Activated CD8-positive, alpha-beta T cell treated with anti-CD3 and anti-CD28 coated beads for 36 hours (primary cell): ENCODE measurements at regions not wholly inside any gene's neighbourhood (a gene's known extent, or its start where the extent isn't known, plus 50 kb on each side); places are given as distances from the start of the nearest gene placed in this dataset.

Experiments
- ATAC-seq: fragments of 200-7000 bp; cut with Tn5 transposase; one replicate; pipeline ENCODE4 v1.10.0; 2021; ENCODE audit warnings: mild to moderate bottlenecking, moderate library complexity
- CTCF ChIA-PET: fragments of 350-600 bp; sonication (Branson Sonifier 250); formaldehyde crosslinking; loops from one replicate; lab custom pipeline; 2021; ENCODE audit warnings: antibody characterized with exemption; lab: Charles Lee
- POLR2A ChIA-PET: fragments of 350-600 bp; sonication (Branson Sonifier 250); formaldehyde crosslinking; loops from one replicate; lab custom pipeline; 2021; ENCODE audit warnings: antibody characterized with exemption; lab: Charles Lee
- DNase-seq: peaks from one replicate; pipeline ENCODE4 v3.0.0-alpha.2; 2020
- H3K27ac Mint-ChIP-seq: one replicate; pipeline ENCODE4 v1.8.0; 2021; ENCODE audit warnings: mild to moderate bottlenecking, mixed read lengths
- H3K27me3 Mint-ChIP-seq: one replicate; pipeline ENCODE4 v1.8.0; 2021; ENCODE audit warnings: mixed read lengths
- H3K36me3 Mint-ChIP-seq: one replicate; pipeline ENCODE4 v1.8.0; 2021; ENCODE audit warnings: low read depth, mixed read lengths
- H3K4me1 Mint-ChIP-seq: one replicate; pipeline ENCODE4 v1.8.0; 2021; ENCODE audit warnings: low read depth, mixed read lengths
- H3K4me3 Mint-ChIP-seq: one replicate; pipeline ENCODE4 v1.8.0; 2021; ENCODE audit warnings: mild to moderate bottlenecking, moderate library complexity, mixed read lengths
- H3K9me3 Mint-ChIP-seq: one replicate; pipeline ENCODE4 v1.8.0; 2021; ENCODE audit warnings: mixed read lengths
- intact Hi-C: fragments of 100-400 bp; cut with micrococcal nuclease; formaldehyde crosslinking; loops from one replicate; pipeline ENCODE4 v1.10.0; 2022
- TF ChIP-seq, protein P1 (sequence below): fragments of 200-600 bp; IDR thresholded peaks from one replicate; pipeline ENCODE4 v1.8.0; 2022; ENCODE audit warnings: antibody characterized with exemption, mild to moderate bottlenecking

DNA sequence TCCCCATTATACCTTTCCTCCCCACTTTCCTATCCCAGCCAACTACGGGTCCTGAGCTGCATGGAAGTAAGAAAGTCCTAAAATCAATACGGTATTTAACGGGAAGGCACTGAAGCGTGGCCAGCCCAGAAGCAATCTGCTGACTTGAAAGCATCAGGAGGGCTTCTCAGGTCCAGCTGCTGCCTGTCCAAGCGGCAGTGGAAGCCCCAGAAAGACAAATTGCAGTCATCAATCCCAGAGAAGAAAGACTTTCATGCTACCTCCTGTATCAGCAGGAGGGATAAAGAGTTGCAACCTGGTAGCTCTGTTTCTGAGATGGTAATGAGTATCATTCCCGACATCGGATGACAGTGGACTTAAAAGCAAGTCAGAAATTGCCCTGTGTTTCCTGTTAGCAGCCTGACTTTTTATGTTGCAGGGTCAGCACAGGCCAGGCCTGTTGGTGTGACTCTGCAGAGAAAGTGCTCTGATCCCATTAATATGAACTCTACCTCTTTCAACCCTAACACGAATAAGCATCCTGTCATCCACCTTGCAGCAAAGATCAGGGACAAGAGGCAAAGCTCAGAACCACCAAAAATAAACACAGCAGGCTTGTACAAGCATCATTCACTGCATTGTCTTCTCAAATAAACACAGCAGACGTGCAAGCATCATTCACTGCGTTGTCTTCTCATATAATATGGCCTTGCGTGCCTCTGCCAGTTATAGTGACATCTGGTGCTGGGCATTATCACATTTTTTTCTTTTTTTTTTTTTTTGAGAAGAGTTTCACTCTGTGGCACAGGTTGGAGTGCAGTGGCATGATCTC is 358.6 kb upstream of the CDH11 start:
- intact Hi-C loops: no loop called here
- Mint-ChIP-seq H3K36me3 (no peaks in the 10 kb centered on the region), H3K4me3 (no peak overlapping the region), H3K27me3 (no peaks in the 10 kb centered on the region), H3K27ac (no peak overlapping the region), H3K9me3 (peaks cover 2% of the 10 kb centered on the region), H3K4me1 (no peaks in the 10 kb centered on the region)
- ChIA-PET POLR2A (no interaction called here), CTCF (no interaction called here)
- DNase-seq (no peak), ATAC-seq (no peak)
- TF ChIP-seq, protein P1, sequence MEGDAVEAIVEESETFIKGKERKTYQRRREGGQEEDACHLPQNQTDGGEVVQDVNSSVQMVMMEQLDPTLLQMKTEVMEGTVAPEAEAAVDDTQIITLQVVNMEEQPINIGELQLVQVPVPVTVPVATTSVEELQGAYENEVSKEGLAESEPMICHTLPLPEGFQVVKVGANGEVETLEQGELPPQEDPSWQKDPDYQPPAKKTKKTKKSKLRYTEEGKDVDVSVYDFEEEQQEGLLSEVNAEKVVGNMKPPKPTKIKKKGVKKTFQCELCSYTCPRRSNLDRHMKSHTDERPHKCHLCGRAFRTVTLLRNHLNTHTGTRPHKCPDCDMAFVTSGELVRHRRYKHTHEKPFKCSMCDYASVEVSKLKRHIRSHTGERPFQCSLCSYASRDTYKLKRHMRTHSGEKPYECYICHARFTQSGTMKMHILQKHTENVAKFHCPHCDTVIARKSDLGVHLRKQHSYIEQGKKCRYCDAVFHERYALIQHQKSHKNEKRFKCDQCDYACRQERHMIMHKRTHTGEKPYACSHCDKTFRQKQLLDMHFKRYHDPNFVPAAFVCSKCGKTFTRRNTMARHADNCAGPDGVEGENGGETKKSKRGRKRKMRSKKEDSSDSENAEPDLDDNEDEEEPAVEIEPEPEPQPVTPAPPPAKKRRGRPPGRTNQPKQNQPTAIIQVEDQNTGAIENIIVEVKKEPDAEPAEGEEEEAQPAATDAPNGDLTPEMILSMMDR: no peak

DNA sequence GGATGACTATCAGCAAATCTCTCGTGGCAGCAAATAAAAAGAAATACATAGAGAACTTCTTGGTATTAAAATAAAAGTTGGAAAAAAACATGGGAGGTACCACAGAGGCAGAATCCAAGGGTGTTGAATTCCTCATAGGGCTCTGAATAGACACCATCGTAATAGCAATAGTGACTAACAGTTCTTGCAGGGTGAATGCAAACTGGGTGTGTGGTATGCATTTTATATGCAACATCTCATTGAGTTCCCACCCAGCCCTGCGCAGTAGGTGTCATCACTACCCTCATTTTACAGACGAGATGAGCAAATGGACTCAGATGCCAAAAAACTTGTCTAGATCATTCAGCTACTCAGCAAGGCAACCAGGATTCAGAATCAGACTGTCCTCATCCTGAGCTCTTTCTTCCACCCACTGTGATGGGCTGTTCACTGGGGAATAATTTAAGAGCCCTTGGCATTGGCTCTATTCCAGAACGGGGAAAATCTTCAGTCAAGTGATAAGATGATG is 354.6 kb upstream of the CDH11 start:
- CTCF ChIA-PET: no interaction called here
- no peaks in the 10 kb centered on the region for H3K4me1 Mint-ChIP-seq
- intact Hi-C loops: no loop called here
- no peak overlapping the region for H3K27ac Mint-ChIP-seq
- no peak for ATAC-seq
- H3K36me3 Mint-ChIP-seq: no peaks in the 10 kb centered on the region
- POLR2A ChIA-PET: no interaction called here
- DNase-seq: no peak
- H3K9me3 Mint-ChIP-seq: no peaks in the 10 kb centered on the region
- H3K27me3 Mint-ChIP-seq: no peaks in the 10 kb centered on the region
- H3K4me3 Mint-ChIP-seq: no peak overlapping the region
- TF ChIP-seq, protein P1: no peak

DNA sequence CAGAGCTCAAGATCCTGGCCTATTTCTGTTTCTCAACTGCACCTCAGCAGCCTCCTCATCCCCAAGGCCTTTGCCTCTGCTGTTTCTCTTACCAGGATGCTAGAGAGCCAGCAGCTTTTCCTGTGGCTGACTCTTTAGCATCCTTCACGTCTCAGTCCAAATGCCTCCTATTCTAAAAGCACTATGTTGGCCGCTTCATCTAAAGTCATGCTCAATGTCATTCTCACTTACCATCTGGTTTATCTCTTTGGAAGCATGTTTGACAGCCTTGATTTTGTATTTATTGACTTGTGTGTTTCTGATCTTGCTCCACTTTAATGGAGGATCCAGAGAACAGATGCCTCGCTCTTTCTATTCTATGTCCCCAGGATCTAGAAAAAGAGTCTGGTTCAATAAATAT is 351.8 kb upstream of the CDH11 start:
- H3K9me3 Mint-ChIP-seq: peaks cover 3% of the 10 kb centered on the region
- CTCF ChIA-PET: no interaction called here
- no peaks in the 10 kb centered on the region for H3K27me3 Mint-ChIP-seq
- H3K27ac Mint-ChIP-seq: no peak overlapping the region
- intact Hi-C loops: no loop called here
- no peaks in the 10 kb centered on the region for H3K4me1 Mint-ChIP-seq
- TF ChIP-seq, protein P1: no peak
- DNase-seq (no peak), ATAC-seq (no peak)
- H3K36me3 Mint-ChIP-seq: no peaks in the 10 kb centered on the region
- H3K4me3 Mint-ChIP-seq: no peak overlapping the region
- POLR2A ChIA-PET: no interaction called here

DNA sequence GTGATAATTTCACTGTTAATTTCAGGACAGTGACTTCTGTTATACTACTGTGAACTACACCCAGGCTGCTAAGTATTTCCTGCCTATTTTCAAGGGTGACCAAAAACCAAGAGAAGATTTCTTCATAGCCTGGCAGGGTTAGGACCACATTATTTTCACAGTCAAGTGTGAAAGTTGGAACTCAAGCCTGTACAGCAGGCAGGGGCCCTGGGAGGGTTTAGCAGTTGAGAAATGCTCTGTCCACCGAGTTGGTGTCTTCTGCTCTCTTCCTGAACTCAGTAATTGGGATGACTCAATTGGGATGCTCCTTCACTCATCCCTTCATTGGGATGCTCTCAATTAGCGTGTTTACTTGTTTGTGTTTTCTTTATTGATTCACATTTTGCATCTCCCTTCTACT is 347.3 kb upstream of the CDH11 start:
- H3K27me3 Mint-ChIP-seq: no peaks in the 10 kb centered on the region
- TF ChIP-seq, protein P1: no peak

DNA sequence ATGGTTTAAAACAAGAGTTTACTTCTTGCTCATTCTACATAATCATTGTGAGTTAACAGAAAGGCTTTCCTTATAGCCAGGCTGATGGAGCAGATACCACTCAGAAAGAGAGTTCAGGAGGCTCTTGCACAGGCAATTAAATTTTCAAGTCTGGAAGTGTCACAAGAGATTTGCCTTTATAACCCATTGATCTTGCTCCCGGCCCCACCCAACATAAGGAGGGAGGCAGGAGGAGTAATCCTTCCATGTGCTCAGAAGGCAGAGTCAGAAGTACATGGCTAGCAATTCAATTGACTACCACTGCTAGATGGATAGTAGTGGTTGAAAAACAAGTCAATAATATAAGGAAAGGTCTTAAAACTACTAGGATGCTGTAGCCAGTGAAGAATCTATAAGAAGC is 346.3 kb upstream of the CDH11 start:
- intact Hi-C loops: no loop called here
- Mint-ChIP-seq H3K4me3 (no peak overlapping the region), H3K36me3 (no peaks in the 10 kb centered on the region), H3K9me3 (peaks cover 6% of the 10 kb centered on the region), H3K4me1 (no peaks in the 10 kb centered on the region), H3K27ac (no peak overlapping the region), H3K27me3 (no peaks in the 10 kb centered on the region)
- POLR2A ChIA-PET: no interaction called here
- TF ChIP-seq, protein P1: no peak
- CTCF ChIA-PET: no interaction called here
- ATAC-seq (no peak), DNase-seq (no peak)

More for the DNA sequence above, 347.3 kb upstream of the CDH11 start:
- intact Hi-C loops: no loop called here
- POLR2A ChIA-PET: no interaction called here
- no peaks in the 10 kb centered on the region for H3K36me3 Mint-ChIP-seq
- DNase-seq (no peak), ATAC-seq (no peak)
- H3K27ac Mint-ChIP-seq: no peak overlapping the region
- H3K4me3 Mint-ChIP-seq: no peak overlapping the region
- H3K9me3 Mint-ChIP-seq: peaks cover 4% of the 10 kb centered on the region
- H3K4me1 Mint-ChIP-seq: no peaks in the 10 kb centered on the region
- CTCF ChIA-PET: no interaction called here
